AG04450 (cell line): ENCODE measurements at regions not wholly inside any gene's neighbourhood (a gene's known extent, or its start where the extent isn't known, plus 50 kb on each side); places are given as distances from the start of the nearest gene placed in this dataset.

Experiments
- CTCF ChIA-PET: fragments of 300-600, 350-600 bp; formaldehyde crosslinking; extraction: SDS; loops from one replicate; lab custom pipeline; 2022; ENCODE audit warnings: antibody characterized with exemption, inconsistent platforms; lab: Charles Lee
- POLR2A ChIA-PET: fragments of 350-600 bp; formaldehyde crosslinking; extraction: SDS; loops from one replicate; lab custom pipeline; 2021; ENCODE audit warnings: antibody characterized with exemption, inconsistent platforms; lab: Yijun Ruan, JAX
- DNase-seq: peaks from one replicate; pipeline ENCODE4 v3.0.0-alpha.2; 2011; ENCODE audit warnings: low read depth, low spot score
- H3K27ac ChIP-seq: one replicate; pipeline ENCODE4 v1.5.1; 2012; ENCODE audit warnings: low read depth, low read length, control low read depth
- H3K27me3 ChIP-seq: one replicate; pipeline ENCODE4 v1.6.0; 2012; ENCODE audit warnings: low read length; ENCODE audit not compliant: control insufficient read depth, insufficient read depth
- H3K4me3 ChIP-seq: 2 replicates; pipeline ENCODE4 v1.5.1; 2011; ENCODE audit warnings: mild to moderate bottlenecking, low read depth, low read length, control low read depth
- H3K9me3 ChIP-seq: 2 replicates; pipeline ENCODE4 v1.5.1; 2012; ENCODE audit warnings: low read length; ENCODE audit not compliant: control insufficient read depth, insufficient read depth
- CTCF ChIP-seq: IDR thresholded peaks from 2 replicates; pipeline ENCODE4 v1.5.1; 2011; ENCODE audit warnings: low read depth, low read length, control low read depth, inconsistent platforms

- H3K27me3 ChIP-seq = peaks cover 42% of the 10 kb centered on the region
- TF ChIP-seq CTCF = no peak
- CTCF ChIA-PET = interaction anchor here (0.5 to 2.4 kb wide), 3 partner anchors 13 to 40 kb away, joined by 3 to 13 read pairs (median 5); no protein-coding TSS in a partner anchor
- POLR2A ChIA-PET = no interaction called here
- DNase-seq = no peak
- no peaks in the 10 kb centered on the region for H3K9me3 ChIP-seq
- H3K27ac ChIP-seq = no peak overlapping the region
- no peak overlapping the region for H3K4me3 ChIP-seq
These were observed 65.7 kb upstream of the SHB start for GRCh38 chr9:38134611-38135237.

- no peak for DNase-seq
- TF ChIP-seq CTCF = no peak
- peaks cover 45% of the 10 kb centered on the region for H3K27me3 ChIP-seq
- no peak overlapping the region for H3K27ac ChIP-seq
- H3K9me3 ChIP-seq = no peaks in the 10 kb centered on the region
- CTCF ChIA-PET = interaction anchor here (0.5 to 2.4 kb wide), 4 partner anchors 12 to 236 kb away, joined by 3 to 13 read pairs (median 4); no protein-coding TSS in a partner anchor
- POLR2A ChIA-PET = no interaction called here
- H3K4me3 ChIP-seq = no peak overlapping the region
These were observed 64.6 kb upstream of the SHB start for GRCh38 chr9:38133595-38133994.

- CTCF ChIA-PET = interaction anchor here (1.2 to 2.4 kb wide), 4 partner anchors 11 to 218 kb away, joined by 4 to 13 read pairs (median 4); no protein-coding TSS in a partner anchor
- Histone ChIP-seq H3K9me3 (no peaks in the 10 kb centered on the region), H3K4me3 (no peak overlapping the region), H3K27me3 (peaks cover 48% of the 10 kb centered on the region), H3K27ac (no peak overlapping the region)
- TF ChIP-seq CTCF = no peak
- DNase-seq = no peak
- POLR2A ChIA-PET = no interaction called here
These were observed 63.9 kb upstream of the SHB start for GRCh38 chr9:38132956-38133355.

GRCh38 chr9:38131729-38132128 is 62.7 kb upstream of the SHB start:
- no peak for TF ChIP-seq CTCF
- Histone ChIP-seq H3K9me3 (no peaks in the 10 kb centered on the region), H3K27me3 (peaks cover 52% of the 10 kb centered on the region), H3K27ac (no peak overlapping the region), H3K4me3 (no peak overlapping the region)
- ChIA-PET POLR2A (no interaction called here), CTCF (interaction anchor here (1.2 kb wide), 1 partner anchor 29 kb away, joined by 4 read pairs; no protein-coding TSS in a partner anchor)
- no peak for DNase-seq

GRCh38 chr9:38130724-38131123 is 61.7 kb upstream of the SHB start:
- CTCF ChIA-PET = interaction anchor here (1.3 kb wide), 1 partner anchor 29 kb away, joined by 6 read pairs; no protein-coding TSS in a partner anchor
- POLR2A ChIA-PET = no interaction called here
- TF ChIP-seq CTCF = no peak
- no peak for DNase-seq
- Histone ChIP-seq H3K4me3 (no peak overlapping the region), H3K27ac (no peak overlapping the region), H3K27me3 (peaks cover 47% of the 10 kb centered on the region), H3K9me3 (no peaks in the 10 kb centered on the region)
